ENCODE measurements at regions not wholly inside any gene's neighbourhood (a gene's known extent, or its start where the extent isn't known, plus 50 kb on each side); places are given as distances from the start of the nearest gene placed in this dataset.

GRCh38 chr5:103330875-103331274 is 72.3 kb downstream of the MACIR start:
- no peak overlapping the region for H3K4me2 ChIP-seq (ENCODE audit: low read length)
- no peaks in the 10 kb centered on the region for H3K79me2 ChIP-seq (replicated peaks; ENCODE audit: insufficient read depth, low read length)
- H3F3A ChIP-seq (ENCODE audit: insufficient read depth, low read length, poor library complexity, severe bottlenecking), result no peaks in the 10 kb centered on the region
- H2AFZ ChIP-seq (ENCODE audit: low read depth, low read length), result no peak overlapping the region
- no peak for TF ChIP-seq CTCF (IDR thresholded peaks at IDR 0.05; ENCODE audit: poor library complexity, severe bottlenecking)
- no peak for TF ChIP-seq EP300 (conservative IDR thresholded peaks at IDR 0.05; ENCODE audit: poor library complexity, severe bottlenecking)
- no peak for TF ChIP-seq POLR2AphosphoS5 (IDR thresholded peaks at IDR 0.05)
- no peak for TF ChIP-seq EZH2 (IDR thresholded peaks at IDR 0.05; ENCODE audit: borderline replicate concordance, insufficient read depth, low read length, poor library complexity, severe bottlenecking)
- no peak for TF ChIP-seq TAF1 (IDR thresholded peaks at IDR 0.05; ENCODE audit: low read depth)
- no peak for TF ChIP-seq SMC3 (conservative IDR thresholded peaks at IDR 0.05; ENCODE audit: poor library complexity)
- TF ChIP-seq REST (IDR thresholded peaks at IDR 0.05; ENCODE audit: borderline replicate concordance), result no peak
- TF ChIP-seq RAD21 (conservative IDR thresholded peaks at IDR 0.05), result no peak
- no peak for TF ChIP-seq MXI1 (conservative IDR thresholded peaks at IDR 0.05; ENCODE audit: poor library complexity, severe bottlenecking)
- no peaks in the 10 kb centered on the region for H4K20me1 ChIP-seq (ENCODE audit: insufficient read depth)
- no peak overlapping the region for H3K9ac ChIP-seq (ENCODE audit: low read length)
- no peak overlapping the region for H3K27ac ChIP-seq (ENCODE audit: low read length)
- no peaks in the 10 kb centered on the region for H3K27me3 ChIP-seq (ENCODE audit: insufficient read depth, low read depth, low read length)
- no peak overlapping the region for H3K4me3 ChIP-seq (ENCODE audit: low read length)
- no peaks in the 10 kb centered on the region for H3K36me3 ChIP-seq (ENCODE audit: insufficient read depth, low read length)
- H3K9me3 ChIP-seq (ENCODE audit: low read length), result no peaks in the 10 kb centered on the region
- no peaks in the 10 kb centered on the region for H3K9me2 ChIP-seq (ENCODE audit: insufficient read depth, low read length)
